AG10803 (cell line): ENCODE measurements at regions not wholly inside any gene's neighbourhood (a gene's known extent, or its start where the extent isn't known, plus 50 kb on each side); places are given as distances from the start of the nearest gene placed in this dataset.
"Not testable (repeated sequence)": the region's sequence is repeated elsewhere in the genome, so short reads cannot be mapped to it uniquely, and the experiment has no call there.

Experiments used
- DNase-seq: peaks from one replicate; pipeline ENCODE4 v3.0.0; 2010; ENCODE audit warnings: low read depth
- H3K4me3 ChIP-seq: 2 replicates; pipeline ENCODE4 v1.5.1; 2011; ENCODE audit warnings: mild to moderate bottlenecking, low read length, control low read depth
- TF ChIP-seq, protein P1 (sequence below): conservative IDR thresholded peaks from 2 replicates; pipeline ENCODE4 v1.5.1; 2011; ENCODE audit warnings: mild to moderate bottlenecking, low read length, control low read depth, inconsistent platforms

DNA sequence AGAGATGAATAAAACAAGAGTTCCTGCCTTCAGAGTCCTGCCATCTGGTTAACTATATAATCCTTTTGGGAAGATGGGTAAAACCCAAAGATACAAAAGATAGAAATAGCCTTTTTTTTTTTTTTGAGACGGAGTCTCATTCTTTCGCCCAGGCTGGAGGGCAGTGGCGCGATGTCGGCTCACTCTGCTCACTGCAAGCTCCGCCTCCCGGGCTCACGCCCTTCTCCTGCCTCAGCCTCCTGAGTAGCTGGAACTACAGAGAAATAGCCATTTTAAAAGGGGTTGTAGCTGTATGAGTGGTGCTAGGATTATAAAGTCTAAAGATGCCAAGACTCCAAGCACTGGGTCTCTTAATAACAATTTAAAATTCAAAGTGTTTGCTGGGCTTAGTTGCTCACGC lies 97.2 kb downstream of the KDR start:
- TF ChIP-seq, protein P1, sequence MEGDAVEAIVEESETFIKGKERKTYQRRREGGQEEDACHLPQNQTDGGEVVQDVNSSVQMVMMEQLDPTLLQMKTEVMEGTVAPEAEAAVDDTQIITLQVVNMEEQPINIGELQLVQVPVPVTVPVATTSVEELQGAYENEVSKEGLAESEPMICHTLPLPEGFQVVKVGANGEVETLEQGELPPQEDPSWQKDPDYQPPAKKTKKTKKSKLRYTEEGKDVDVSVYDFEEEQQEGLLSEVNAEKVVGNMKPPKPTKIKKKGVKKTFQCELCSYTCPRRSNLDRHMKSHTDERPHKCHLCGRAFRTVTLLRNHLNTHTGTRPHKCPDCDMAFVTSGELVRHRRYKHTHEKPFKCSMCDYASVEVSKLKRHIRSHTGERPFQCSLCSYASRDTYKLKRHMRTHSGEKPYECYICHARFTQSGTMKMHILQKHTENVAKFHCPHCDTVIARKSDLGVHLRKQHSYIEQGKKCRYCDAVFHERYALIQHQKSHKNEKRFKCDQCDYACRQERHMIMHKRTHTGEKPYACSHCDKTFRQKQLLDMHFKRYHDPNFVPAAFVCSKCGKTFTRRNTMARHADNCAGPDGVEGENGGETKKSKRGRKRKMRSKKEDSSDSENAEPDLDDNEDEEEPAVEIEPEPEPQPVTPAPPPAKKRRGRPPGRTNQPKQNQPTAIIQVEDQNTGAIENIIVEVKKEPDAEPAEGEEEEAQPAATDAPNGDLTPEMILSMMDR = no peak
- no peak overlapping the region for H3K4me3 ChIP-seq
- no peak for DNase-seq

DNA sequence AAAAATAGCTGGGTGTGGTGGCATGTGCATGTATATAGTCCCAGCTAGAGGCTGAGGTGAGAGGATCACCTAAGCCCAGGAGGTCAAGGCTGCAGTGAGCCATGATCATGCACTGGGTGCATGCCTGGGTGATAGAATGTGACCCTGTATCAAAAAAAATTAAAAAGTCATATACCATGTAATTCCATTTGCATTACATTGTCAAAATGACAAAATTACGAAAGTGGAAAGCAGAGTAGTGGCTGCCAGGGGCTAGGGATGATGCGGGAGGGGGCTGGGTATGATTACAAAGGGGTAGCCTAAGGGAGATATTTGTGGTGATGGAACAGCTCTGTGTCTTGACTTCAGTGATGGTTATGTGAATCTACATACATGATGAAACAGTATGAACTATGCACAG lies 97.8 kb downstream of the KDR start:
- TF ChIP-seq, protein P1 = no peak
- no peak overlapping the region for H3K4me3 ChIP-seq
- DNase-seq = no peak

DNA sequence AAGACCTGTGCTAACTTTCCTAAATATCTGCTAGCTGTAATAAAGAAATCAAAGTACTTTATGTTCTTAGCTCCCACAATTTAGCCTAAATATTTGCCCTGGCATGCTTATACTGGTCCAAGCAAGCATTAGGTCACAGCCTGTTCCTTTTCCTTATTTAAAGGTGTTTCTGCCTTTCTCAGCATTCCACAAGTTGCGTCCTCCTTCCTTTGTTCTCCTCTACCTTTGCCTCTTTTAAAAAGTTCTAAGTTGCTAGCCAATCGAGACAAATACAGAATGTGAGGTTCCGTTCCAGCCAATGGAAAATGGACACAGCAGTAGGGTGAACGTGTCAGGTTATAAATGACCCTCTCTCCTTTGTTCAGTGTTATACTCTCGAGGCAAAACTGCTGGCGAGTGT lies 99.9 kb downstream of the KDR start:
- H3K4me3 ChIP-seq, DNase-seq: not testable (repeated sequence)

- DNase-seq = no peak
- H3K4me3 ChIP-seq = no peak overlapping the region
- TF ChIP-seq, protein P1 = no peak
Observed at GRCh38 chr4:55023030-55023429, 102.4 kb downstream of the KDR start.

- TF ChIP-seq, protein P1 = no peak
- no peak for DNase-seq
Observed at GRCh38 chr4:55021214-55021613, 104.2 kb downstream of the KDR start.

DNA sequence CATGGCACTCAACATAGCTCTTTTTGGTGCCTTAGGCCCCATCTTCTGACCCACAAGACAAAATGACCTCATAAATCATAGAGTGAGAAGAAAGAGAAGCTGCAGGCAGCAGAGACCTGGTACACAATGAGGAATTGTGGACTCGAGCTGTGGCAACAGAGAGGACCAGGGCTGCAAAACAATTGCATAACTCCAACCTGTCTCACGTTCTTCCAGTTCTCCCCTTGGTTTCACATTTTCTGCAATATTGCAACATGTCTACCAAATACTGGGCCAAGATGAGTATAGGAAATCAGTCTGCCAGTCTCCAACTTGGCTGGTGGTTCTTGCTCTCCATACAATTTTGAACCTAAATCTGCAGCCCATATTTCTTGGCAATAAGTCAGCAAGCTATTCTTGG lies 105.3 kb downstream of the KDR start:
- TF ChIP-seq, protein P1 = no peak
- DNase-seq = no peak

More at GRCh38 chr4:55021214-55021613, 104.2 kb downstream of the KDR start:
- no peak overlapping the region for H3K4me3 ChIP-seq

GRCh38 chr4:55018978-55019377 lies 106.4 kb downstream of the KDR start:
- H3K4me3 ChIP-seq = no peak overlapping the region
- TF ChIP-seq, protein P1 = no peak
- no peak for DNase-seq

More for the DNA sequence above, 105.3 kb downstream of the KDR start:
- H3K4me3 ChIP-seq = no peak overlapping the region

DNA sequence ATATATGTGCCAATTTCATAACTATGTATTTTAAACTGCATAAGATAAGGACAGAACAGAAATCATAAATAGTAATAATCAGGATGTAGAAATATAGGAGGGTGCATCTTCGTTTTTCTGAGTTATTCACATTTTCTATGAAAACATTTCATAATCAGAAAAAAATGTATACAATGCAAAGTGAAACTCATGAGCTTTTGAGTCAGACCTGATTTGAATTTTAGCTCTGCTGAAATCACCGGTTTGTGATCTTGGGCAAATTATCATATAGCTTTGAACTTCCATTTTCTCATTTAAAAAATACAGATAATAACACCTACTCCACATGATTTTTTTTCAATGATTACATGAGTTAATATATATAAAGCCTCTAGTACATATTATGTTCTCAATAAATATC lies 106.9 kb downstream of the KDR start:
- TF ChIP-seq, protein P1 = no peak
- no peak for DNase-seq
- no peak overlapping the region for H3K4me3 ChIP-seq
